GM13977 (cell line): ENCODE measurements at regions not wholly inside any gene's neighbourhood (a gene's known extent, or its start where the extent isn't known, plus 50 kb on each side); places are given as distances from the start of the nearest gene placed in this dataset.

ENCODE experiments used
- DNase-seq: peaks from one replicate; pipeline ENCODE4 v3.0.0; 2012; ENCODE audit warnings: low spot score
- in situ Hi-C: fragments of 300-500 bp; cut with MboI; formaldehyde crosslinking; loops from one replicate; pipeline ENCODE4 v1.12.0; 2022; ENCODE audit warnings: low sequenced_read_pairs, low pct_unique_long_range_greater_than_20kb, mixed read lengths, inconsistent platforms; ENCODE audit not compliant: unreplicated experiment
- TF ChIP-seq, protein P1 (sequence below): IDR thresholded peaks from 2 replicates; pipeline ENCODE4 v1.5.1; 2012; ENCODE audit warnings: mild to moderate bottlenecking, control low read depth; ENCODE audit not compliant: insufficient read depth; ENCODE audit errors: extremely low read depth, missing control alignments

DNA sequence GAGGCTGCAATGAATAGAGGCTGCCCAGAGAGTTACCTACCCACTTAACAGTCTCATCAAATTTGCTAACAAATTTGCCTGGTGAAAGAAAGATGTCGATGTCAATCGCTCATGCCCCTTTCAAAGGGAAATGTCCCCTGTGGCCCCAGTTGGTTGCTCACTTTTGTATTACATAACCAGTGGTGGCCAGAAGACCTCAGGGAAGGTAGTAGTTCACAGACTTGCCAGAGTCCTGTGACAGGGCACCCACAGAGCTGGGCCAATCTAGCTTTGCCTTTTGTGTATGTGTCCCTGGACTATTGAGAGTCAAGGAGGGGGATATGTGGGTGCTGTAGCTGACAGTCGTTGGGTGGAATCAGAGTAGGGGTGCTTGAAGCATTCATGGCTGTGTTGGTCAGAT is 70.7 kb upstream of the CCN6 start:
- DNase-seq = no peak
- TF ChIP-seq, protein P1, sequence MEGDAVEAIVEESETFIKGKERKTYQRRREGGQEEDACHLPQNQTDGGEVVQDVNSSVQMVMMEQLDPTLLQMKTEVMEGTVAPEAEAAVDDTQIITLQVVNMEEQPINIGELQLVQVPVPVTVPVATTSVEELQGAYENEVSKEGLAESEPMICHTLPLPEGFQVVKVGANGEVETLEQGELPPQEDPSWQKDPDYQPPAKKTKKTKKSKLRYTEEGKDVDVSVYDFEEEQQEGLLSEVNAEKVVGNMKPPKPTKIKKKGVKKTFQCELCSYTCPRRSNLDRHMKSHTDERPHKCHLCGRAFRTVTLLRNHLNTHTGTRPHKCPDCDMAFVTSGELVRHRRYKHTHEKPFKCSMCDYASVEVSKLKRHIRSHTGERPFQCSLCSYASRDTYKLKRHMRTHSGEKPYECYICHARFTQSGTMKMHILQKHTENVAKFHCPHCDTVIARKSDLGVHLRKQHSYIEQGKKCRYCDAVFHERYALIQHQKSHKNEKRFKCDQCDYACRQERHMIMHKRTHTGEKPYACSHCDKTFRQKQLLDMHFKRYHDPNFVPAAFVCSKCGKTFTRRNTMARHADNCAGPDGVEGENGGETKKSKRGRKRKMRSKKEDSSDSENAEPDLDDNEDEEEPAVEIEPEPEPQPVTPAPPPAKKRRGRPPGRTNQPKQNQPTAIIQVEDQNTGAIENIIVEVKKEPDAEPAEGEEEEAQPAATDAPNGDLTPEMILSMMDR = no peak
- in situ Hi-C loops = no loop called here

DNA sequence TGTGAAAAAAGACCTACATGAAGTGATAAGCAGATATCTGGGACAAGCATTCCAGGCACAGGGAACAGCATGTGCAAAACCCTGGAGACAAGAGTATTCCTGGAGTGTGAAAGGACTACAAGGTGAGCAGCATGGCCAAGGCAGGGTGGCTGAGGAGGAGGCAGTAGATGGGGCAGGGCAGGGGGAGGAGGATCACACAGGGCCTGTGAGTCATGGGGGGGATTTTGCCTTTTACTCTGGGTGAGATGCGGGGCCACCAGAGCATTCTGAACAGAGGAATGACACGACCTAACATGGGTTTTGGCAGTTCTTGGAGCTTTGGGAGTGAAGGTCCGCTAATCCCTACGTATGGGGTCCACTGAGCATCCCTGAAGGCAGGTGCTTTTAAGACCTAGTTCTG is 69.8 kb upstream of the CCN6 start:
- TF ChIP-seq, protein P1 = no peak
- in situ Hi-C loops = no loop called here
- DNase-seq = no peak

DNA sequence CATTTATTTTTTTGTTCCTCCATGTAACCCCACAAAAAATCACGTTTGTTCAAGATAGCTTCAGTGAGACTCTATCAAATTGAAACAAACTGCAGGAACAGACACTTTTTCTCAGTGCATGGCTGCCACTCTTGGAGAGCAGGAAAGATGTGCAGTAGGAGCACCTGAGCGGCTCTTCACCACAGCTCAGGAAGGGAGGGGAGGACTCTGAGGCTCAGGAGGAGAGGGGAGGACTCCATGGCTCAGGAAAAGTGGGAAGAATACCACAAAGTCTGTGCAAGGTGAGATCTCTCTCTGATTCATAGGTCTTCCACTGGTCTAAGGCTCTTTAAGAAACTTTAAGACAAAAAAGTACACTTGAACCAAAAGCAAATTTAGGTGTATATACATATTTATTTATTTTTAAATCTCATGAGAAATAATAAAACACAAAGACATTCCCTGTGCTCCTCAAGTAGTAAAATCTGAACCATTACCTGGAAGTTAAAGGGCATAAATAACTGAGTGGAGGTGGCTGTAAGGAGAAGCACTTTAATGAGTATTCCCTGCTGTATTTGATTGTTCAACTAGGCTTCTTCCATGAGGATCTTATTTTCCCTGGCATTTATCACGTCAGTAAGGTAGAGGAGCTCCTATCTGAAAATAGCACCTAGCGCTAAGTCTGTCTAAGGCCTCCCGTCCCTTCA is 69.2 kb upstream of the CCN6 start:
- TF ChIP-seq, protein P1 = no peak
- no peak for DNase-seq
- in situ Hi-C loops = no loop called here

DNA sequence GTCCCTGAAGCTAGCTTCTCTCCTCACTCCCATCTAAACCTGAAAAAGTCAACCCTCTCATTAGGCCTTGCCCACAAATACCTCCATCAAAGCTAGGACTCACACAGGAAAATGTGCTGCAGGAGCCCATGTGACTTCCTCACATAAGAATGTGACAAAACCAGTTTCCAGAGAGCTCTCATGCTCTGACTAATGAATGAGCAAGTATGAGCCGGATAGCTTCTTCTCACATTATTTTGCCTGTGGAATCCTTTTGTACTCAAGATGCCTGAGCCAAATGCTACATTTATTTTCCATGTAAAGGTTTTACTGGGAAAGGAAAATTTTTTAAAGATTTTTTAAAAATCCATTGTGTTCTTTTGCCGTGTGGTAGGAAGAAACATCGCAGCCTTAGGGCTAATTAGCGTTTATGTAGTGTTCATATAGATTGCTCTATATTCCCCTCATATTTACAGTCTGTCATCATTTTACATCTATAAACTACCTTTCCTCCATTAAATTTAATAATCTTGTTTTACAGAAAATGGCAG is 68.6 kb upstream of the CCN6 start:
- TF ChIP-seq, protein P1 = no peak
- in situ Hi-C loops = no loop called here
- DNase-seq = no peak

DNA sequence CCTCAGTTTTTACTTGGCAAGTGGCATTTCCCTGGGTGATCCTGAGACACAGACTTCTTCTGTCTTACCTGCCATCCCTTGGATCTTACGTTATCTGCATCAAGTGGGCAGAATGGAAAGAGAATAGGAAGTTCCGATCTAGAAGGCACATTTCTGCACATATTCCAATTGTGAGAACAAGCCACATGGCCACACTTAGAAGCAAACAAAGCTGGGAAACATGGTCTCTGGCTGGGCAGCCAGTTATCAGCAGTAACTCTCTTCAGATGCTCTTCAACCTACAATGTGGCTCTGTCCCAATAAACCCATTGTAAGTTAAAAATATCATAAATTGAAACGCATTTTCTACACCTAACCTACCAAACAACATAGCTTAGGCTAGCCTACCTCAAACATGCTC is 67.3 kb upstream of the CCN6 start:
- TF ChIP-seq, protein P1 = no peak
- DNase-seq = no peak
- in situ Hi-C loops = no loop called here

DNA sequence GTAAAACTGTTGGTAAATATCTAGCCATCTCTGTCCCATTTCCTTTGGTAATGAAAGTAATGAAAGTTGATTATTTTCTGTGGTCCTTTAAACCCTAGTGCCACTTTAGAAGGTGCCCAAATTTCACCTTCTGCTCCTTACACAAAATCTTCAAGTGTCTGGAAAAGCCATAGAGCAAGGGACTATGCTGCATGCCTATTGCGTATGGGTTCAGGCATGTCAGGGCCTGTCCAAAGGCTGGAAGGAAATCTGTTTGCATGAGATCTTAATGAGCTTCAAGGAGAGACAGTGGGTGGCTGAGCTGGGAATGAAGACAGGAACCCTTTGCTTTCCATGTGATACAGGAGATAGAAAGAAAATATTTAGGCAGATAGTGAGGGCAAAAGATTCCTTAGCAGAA is 66.6 kb upstream of the CCN6 start:
- DNase-seq = no peak
- in situ Hi-C loops = no loop called here
- TF ChIP-seq, protein P1 = no peak
